HEK293 (cell line): ENCODE measurements at regions not wholly inside any gene's neighbourhood (a gene's known extent, or its start where the extent isn't known, plus 50 kb on each side); places are given as distances from the start of the nearest gene placed in this dataset.

Source experiments
- CTCF ChIA-PET: fragments of 350-600 bp; formaldehyde crosslinking; extraction: SDS; loops from one replicate; lab custom pipeline; 2021; ENCODE audit warnings: antibody characterized with exemption; lab: Yijun Ruan, JAX
- POLR2A ChIA-PET: fragments of 300-600 bp; formaldehyde crosslinking; extraction: SDS; loops from one replicate; lab custom pipeline; 2020; ENCODE audit warnings: antibody characterized with exemption, inconsistent platforms; lab: Yijun Ruan, JAX
- H3K27ac ChIP-seq: fragments of 200-500 bp; sonication (Bioruptor generic); 2 replicates; pipeline ENCODE4 v1.5.1; 2014; ENCODE audit warnings: low read depth, low read length, control low read depth, inconsistent platforms; ENCODE audit errors: extremely low read depth
- H3K36me3 ChIP-seq, 2 experiments: fragments of 200-500 bp in 1 of 2; sonication (Bioruptor generic) in 1 of 2; 1 replicate in 1 of 2; 2 replicates in 1 of 2; pipeline ENCODE4 v1.5.1; 2014 to 2017; ENCODE audit warnings: inconsistent platforms in 2 of 2, low read length in 2 of 2; ENCODE audit not compliant: control insufficient read depth in 2 of 2, insufficient read depth in 1 of 2
- H3K4me1 ChIP-seq: fragments of 200-500 bp; sonication (Bioruptor generic); 2 replicates; pipeline ENCODE4 v1.5.1; 2014; ENCODE audit warnings: mild to moderate bottlenecking, low read length, inconsistent platforms; ENCODE audit not compliant: control insufficient read depth, insufficient read depth
- H3K4me3 ChIP-seq: 2 replicates; pipeline ENCODE4 v1.5.1; 2011; ENCODE audit warnings: low read depth, mild to moderate bottlenecking, control low read depth, low read length, moderate library complexity
- H3K9me3 ChIP-seq: fragments of 200-500 bp; sonication (Bioruptor generic); 2 replicates; pipeline ENCODE4 v1.5.1; 2014; ENCODE audit warnings: low read depth, low read length, inconsistent platforms; ENCODE audit not compliant: control insufficient read depth, insufficient read depth
- GLI4 ChIP-seq: fragments of 450-650 bp; formaldehyde crosslinking; IDR thresholded peaks from 2 replicates; pipeline ENCODE4 v1.5.1; 2016; ENCODE audit warnings: missing biosample characterization, missing genetic modification characterization
- MYNN ChIP-seq: fragments of 450-650 bp; formaldehyde crosslinking; IDR thresholded peaks from 2 replicates; pipeline ENCODE4 v1.5.1; 2016; ENCODE audit warnings: missing biosample characterization, missing genetic modification characterization, borderline replicate concordance
- PBX3 ChIP-seq: sonication (generic); formaldehyde crosslinking; IDR thresholded peaks from 2 replicates; pipeline ENCODE4 v1.8.1; 2022; ENCODE audit warnings: mild to moderate bottlenecking, moderate library complexity, missing genetic modification reagents
- SCRT1 ChIP-seq: fragments of 450-650 bp; formaldehyde crosslinking; IDR thresholded peaks from 2 replicates; pipeline ENCODE4 v1.5.1; 2016; ENCODE audit warnings: missing biosample characterization, missing genetic modification characterization, borderline replicate concordance
- SCRT2 ChIP-seq: fragments of 450-650 bp; formaldehyde crosslinking; IDR thresholded peaks from 2 replicates; pipeline ENCODE4 v1.5.1; 2016; ENCODE audit warnings: missing biosample characterization, missing genetic modification characterization
- SETDB1 ChIP-seq: IDR thresholded peaks from one replicate; pipeline ENCODE4 v1.6.1; 2017; ENCODE audit warnings: mild to moderate bottlenecking, low read length, moderate library complexity, mixed read lengths; ENCODE audit not compliant: insufficient read length
- SP2 ChIP-seq: fragments of 450-650 bp; formaldehyde crosslinking; IDR thresholded peaks from 2 replicates; pipeline ENCODE4 v1.5.1; 2016; ENCODE audit warnings: missing biosample characterization, missing genetic modification characterization
- ZBTB10 ChIP-seq: fragments of 450-650 bp; formaldehyde crosslinking; IDR thresholded peaks from 2 replicates; pipeline ENCODE4 v1.5.1; 2016; ENCODE audit warnings: missing biosample characterization, missing genetic modification characterization
- ZBTB48 ChIP-seq: fragments of 450-650 bp; formaldehyde crosslinking; IDR thresholded peaks from 2 replicates; pipeline ENCODE4 v1.5.1; 2016; ENCODE audit warnings: missing biosample characterization, missing genetic modification characterization
- ZIC2 ChIP-seq: fragments of 450-650 bp; formaldehyde crosslinking; IDR thresholded peaks from 2 replicates; pipeline ENCODE4 v1.5.1; 2016; ENCODE audit warnings: missing biosample characterization, missing genetic modification characterization
- ZNF114 ChIP-seq: fragments of 450-650 bp; formaldehyde crosslinking; IDR thresholded peaks from 2 replicates; pipeline ENCODE4 v1.5.0; 2017; ENCODE audit warnings: missing biosample characterization, missing genetic modification characterization
- ZNF211 ChIP-seq: fragments of 450-650 bp; formaldehyde crosslinking; IDR thresholded peaks from 2 replicates; pipeline ENCODE4 v1.5.1; 2016; ENCODE audit warnings: low read depth, missing biosample characterization, missing genetic modification characterization
- ZNF23 ChIP-seq: fragments of 450-650 bp; formaldehyde crosslinking; IDR thresholded peaks from 2 replicates; pipeline ENCODE4 v1.5.1; 2016; ENCODE audit warnings: missing biosample characterization, missing genetic modification characterization, borderline replicate concordance
- ZNF24 ChIP-seq: fragments of 450-650 bp; formaldehyde crosslinking; IDR thresholded peaks from 2 replicates; pipeline ENCODE4 v1.5.1; 2016; ENCODE audit warnings: missing biosample characterization, missing genetic modification characterization
- ZNF350 ChIP-seq: fragments of 450-650 bp; formaldehyde crosslinking; IDR thresholded peaks from 2 replicates; pipeline ENCODE4 v1.5.0; 2017; ENCODE audit warnings: missing biosample characterization, mild to moderate bottlenecking, missing genetic modification characterization
- ZNF394 ChIP-seq: fragments of 450-650 bp; formaldehyde crosslinking; IDR thresholded peaks from 2 replicates; pipeline ENCODE4 v1.5.1; 2016; ENCODE audit warnings: missing biosample characterization, missing genetic modification characterization, mild to moderate bottlenecking, moderate library complexity, borderline replicate concordance
- ZNF426 ChIP-seq: fragments of 450-650 bp; formaldehyde crosslinking; IDR thresholded peaks from 2 replicates; pipeline ENCODE4 v1.5.1; 2017; ENCODE audit warnings: missing biosample characterization, missing genetic modification characterization, mild to moderate bottlenecking, inconsistent platforms, moderate library complexity
- ZNF580 ChIP-seq: fragments of 450-650 bp; formaldehyde crosslinking; IDR thresholded peaks from 2 replicates; pipeline ENCODE4 v1.5.1; 2016; ENCODE audit warnings: missing biosample characterization, missing genetic modification characterization
- ZNF626 ChIP-seq: fragments of 450-650 bp; sonication (Bioruptor Pico); formaldehyde crosslinking; IDR thresholded peaks from 2 replicates; pipeline ENCODE4 v1.5.1; 2018; ENCODE audit warnings: missing biosample characterization, missing genetic modification characterization, inconsistent platforms
- ZNF660 ChIP-seq: fragments of 450-650 bp; IDR thresholded peaks from 2 replicates; pipeline ENCODE4 v1.5.1; 2018; ENCODE audit warnings: missing biosample characterization, mild to moderate bottlenecking, missing genetic modification characterization
- ZNF791 ChIP-seq: fragments of 450-650 bp; formaldehyde crosslinking; IDR thresholded peaks from 2 replicates; pipeline ENCODE4 v1.5.1; 2016; ENCODE audit warnings: missing biosample characterization, missing genetic modification characterization
- ZSCAN23 ChIP-seq: fragments of 450-650 bp; formaldehyde crosslinking; IDR thresholded peaks from 2 replicates; pipeline ENCODE4 v1.5.1; 2016; ENCODE audit warnings: missing biosample characterization, missing genetic modification characterization
- TF ChIP-seq, protein P1 (sequence below): fragments of 450-650 bp; formaldehyde crosslinking; IDR thresholded peaks from 2 replicates; pipeline ENCODE4 v1.5.1; 2016; ENCODE audit warnings: missing biosample characterization, missing genetic modification characterization

DNA sequence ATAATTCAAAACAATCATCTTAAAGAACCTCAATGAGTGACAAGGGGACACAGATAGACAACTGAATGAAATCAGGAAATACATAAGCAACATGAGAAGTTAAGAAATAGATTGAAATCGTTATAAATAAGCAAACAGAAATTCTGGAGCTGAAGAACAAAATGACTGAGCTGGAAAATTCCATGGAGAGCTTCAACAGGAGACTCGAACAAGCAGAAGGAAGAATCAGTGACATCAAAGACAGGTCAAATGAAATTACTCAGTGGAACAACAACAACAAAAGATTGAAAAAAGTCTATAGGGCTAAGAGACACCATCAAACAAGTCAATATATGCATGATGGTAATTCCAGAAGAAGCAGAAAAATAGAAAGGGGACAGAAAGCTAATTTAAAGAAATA lies 89.5 kb upstream of the ALKAL2 start:
- no peak overlapping the region for H3K27ac ChIP-seq
- ChIA-PET POLR2A (no interaction called here), CTCF (interaction anchor here (0.7 kb wide), 1 partner anchor 103 kb away, joined by 3 read pairs; no protein-coding TSS in a partner anchor)
- H3K4me3 ChIP-seq: no peak overlapping the region
- H3K36me3 ChIP-seq: no peaks in the 10 kb centered on the region
- no peak for TF ChIP-seq ZNF350
- peak; percentile 77 for TF ChIP-seq SETDB1
- TF ChIP-seq ZNF23 (tag by site-specific recombination): no peak
- H3K9me3 ChIP-seq: no peaks in the 10 kb centered on the region
- H3K4me1 ChIP-seq: no peaks in the 10 kb centered on the region

DNA sequence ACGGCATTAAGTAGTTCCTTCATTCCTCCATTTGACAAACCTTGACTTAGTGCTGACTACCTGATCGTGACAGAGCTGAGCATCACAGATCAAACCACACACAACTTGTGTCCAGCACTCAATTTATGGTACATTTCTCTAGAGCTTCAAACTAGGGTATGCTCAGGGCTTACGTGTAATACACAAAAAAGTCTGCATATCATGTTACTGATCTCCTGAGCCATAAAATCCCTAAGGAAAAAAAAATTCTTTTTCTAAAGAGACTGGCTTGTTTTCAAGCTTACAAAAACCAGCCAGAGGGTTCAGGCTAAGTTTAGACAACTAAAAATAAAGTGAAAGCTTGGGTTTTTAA lies 88.0 kb upstream of the ALKAL2 start:
- TF ChIP-seq SETDB1 (no peak), ZSCAN23 (no peak), SCRT1 (no peak), ZNF791 (tag by site-specific recombination) (no peak), GLI4 (tag by site-specific recombination) (no peak), ZNF580 (no peak)
- TF ChIP-seq, protein P1, sequence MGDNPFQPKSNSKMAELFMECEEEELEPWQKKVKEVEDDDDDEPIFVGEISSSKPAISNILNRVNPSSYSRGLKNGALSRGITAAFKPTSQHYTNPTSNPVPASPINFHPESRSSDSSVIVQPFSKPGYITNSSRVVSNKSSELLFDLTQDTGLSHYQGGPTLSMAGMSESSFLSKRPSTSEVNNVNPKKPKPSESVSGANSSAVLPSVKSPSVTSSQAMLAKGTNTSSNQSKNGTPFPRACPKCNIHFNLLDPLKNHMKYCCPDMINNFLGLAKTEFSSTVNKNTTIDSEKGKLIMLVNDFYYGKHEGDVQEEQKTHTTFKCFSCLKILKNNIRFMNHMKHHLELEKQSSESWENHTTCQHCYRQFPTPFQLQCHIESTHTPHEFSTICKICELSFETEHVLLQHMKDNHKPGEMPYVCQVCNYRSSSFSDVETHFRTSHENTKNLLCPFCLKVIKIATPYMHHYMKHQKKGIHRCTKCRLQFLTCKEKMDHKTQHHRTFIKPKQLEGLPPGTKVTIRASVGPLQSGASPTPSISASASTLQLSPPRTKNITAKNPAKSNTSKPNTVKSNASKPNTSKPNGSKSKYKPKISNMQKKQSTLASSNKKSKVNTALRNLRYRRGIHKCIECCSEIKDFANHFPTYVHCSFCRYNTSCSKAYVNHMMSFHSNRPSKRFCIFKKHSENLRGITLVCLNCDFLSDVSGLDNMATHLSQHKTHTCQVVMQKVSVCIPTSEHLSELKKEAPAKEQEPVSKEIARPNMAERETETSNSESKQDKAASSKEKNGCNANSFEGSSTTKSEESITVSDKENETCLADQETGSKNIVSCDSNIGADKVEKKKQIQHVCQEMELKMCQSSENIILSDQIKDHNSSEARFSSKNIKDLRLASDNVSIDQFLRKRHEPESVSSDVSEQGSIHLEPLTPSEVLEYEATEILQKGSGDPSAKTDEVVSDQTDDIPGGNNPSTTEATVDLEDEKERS: no peak
- Histone ChIP-seq H3K36me3 (no peaks in the 10 kb centered on the region), H3K4me3 (no peak overlapping the region), H3K9me3 (no peaks in the 10 kb centered on the region), H3K4me1 (no peaks in the 10 kb centered on the region), H3K27ac (no peak overlapping the region)
- CTCF ChIA-PET: no interaction called here
- POLR2A ChIA-PET: no interaction called here

DNA sequence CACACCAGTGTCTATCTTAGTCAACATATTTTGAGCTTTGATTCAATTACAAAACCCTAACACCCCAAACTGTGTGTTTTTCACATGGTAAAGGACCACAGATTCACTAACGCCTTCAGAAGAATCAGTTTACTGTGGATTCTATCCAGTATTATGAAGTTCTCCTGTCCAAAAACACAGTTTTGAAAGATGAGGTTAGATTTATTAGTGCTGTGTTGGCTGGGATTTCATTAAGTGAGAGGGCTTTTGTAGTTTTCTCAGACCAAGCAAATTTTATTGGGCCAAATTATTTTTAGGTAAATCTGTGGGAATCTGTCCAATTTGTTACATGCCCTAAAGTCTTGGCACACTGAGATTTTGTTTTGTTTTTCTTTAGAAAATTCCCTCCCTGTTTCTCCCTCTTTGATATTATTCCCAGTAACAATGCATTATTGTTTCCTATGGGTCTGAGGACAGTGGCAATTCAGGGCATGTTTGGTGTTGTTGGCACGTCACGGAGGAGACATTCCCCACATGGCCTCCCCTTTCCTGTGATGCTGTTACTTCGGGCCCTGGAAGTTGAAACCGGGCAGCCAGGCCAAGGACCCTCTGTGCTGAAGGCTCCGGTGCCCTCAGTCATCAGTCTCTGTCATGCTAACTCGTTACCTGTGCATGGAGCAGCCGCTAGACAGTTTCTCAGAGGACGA lies 87.5 kb upstream of the ALKAL2 start:
- TF ChIP-seq ZNF114 (tag by site-specific recombination) (no peak), ZBTB48 (no peak), SCRT2 (no peak), ZNF24 (tag by site-specific recombination) (no peak), ZNF791 (tag by site-specific recombination) (no peak), ZIC2 (no peak), ZNF211 (no peak)
- TF ChIP-seq, all 188 proteins: peak for 0
- POLR2A ChIA-PET: no interaction called here
- H3K36me3 ChIP-seq: no peaks in the 10 kb centered on the region
- CTCF ChIA-PET: no interaction called here
- H3K4me1 ChIP-seq: no peaks in the 10 kb centered on the region
- H3K9me3 ChIP-seq: no peaks in the 10 kb centered on the region
- no peak overlapping the region for H3K4me3 ChIP-seq
- no peak overlapping the region for H3K27ac ChIP-seq

DNA sequence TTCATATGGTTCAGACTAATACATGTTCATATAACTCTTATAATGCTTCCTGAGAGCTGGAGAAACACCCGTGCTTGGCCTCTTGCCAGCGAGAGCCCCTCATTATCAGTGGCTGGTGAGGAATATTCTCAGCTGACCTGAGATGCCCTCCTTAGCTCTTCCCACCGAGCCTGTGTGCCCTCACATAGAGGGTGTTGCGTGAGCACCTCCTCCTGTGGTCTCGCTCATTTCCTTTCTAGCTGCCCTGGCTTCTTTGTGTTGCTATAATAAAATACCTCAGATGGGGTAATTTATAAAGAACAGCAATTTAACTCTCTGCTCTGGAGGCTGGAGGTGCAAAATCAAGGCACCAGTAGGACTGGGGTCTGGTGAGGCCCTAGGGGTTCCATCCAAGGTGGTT lies 80.5 kb upstream of the ALKAL2 start:
- no peaks in the 10 kb centered on the region for H3K4me1 ChIP-seq
- POLR2A ChIA-PET: no interaction called here
- H3K36me3 ChIP-seq: no peaks in the 10 kb centered on the region
- no peaks in the 10 kb centered on the region for H3K9me3 ChIP-seq
- H3K27ac ChIP-seq: no peak overlapping the region
- CTCF ChIA-PET: interaction anchor here (0.6 kb wide), 1 partner anchor 302 kb away, joined by 4 read pairs; no protein-coding TSS in a partner anchor
- no peak overlapping the region for H3K4me3 ChIP-seq
- TF ChIP-seq ZNF626 (tag by site-specific recombination) (no peak), PBX3 (CRISPR knock-in tag) (no peak), SP2 (tag by site-specific recombination) (no peak), ZBTB10 (no peak), ZNF660 (tag by site-specific recombination) (no peak), MYNN (no peak), ZNF426 (no peak), ZNF350 (no peak), ZNF394 (no peak)
